ENCODE measurements at regions not wholly inside any gene's neighbourhood (a gene's known extent, or its start where the extent isn't known, plus 50 kb on each side); places are given as distances from the start of the nearest gene placed in this dataset.
"Not testable (repeated sequence)": the region's sequence is repeated elsewhere in the genome, so short reads cannot be mapped to it uniquely, and the experiment has no call there.

DNA sequence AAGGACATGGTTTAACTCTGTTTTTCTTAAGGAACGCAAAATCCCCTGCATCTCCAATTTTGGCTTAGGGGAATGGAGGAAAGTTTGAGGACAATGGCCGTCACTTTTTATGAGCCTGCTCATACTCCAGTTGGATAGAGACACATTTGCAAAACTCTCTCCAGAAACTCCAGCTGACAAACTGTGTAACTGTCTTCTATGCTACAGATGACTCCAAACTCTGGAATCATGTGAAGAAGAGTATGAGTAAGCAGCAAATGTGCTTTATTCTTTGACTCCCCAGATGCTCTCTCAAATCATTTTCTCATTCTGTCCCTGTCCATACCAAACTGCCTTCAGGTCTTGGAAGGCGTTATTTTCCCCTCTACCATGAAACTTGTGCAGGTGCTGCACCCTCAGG, 226.5 kb upstream of the GPR149 start:
- no peak for DNase-seq

DNA sequence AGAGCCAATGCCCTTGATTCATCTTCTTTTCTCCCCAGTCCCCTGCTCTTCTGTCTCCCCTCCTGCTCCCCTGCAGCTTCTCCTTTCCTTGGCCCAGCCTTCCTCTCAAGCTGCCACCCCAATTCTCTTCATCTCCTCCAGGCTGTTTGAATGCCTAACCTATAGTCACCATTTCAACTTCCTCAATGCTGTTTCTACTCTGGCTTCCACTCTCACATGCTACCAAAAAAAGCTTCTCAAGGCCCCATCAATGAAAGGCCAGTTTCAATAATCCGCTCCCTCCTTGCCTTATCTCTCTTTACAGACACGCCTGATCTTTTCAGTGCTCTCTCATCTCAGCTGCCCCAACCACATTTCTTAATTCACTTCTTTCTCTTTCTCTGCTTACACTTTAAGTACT, 212.2 kb upstream of the GPR149 start:
- no peak for DNase-seq

DNA sequence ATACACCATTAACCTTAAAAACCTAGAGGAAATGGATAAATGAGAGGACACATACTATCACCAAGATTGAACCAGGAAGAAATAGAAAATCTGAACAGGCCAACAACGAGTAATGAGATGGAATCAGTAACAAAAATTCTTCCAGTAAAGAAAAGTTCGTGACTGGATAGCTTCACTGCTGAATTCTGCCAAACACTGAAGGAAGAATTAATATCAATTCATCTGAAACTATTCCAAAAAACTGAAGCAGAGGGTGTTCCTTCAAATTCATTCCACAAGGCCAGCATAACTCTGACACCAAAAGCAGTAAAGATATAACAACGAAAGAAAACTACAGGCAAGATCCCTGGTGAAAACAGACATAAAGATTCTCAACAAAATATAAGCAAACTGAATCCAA, 195.8 kb upstream of the GPR149 start:
- DNase-seq = no peak

DNA sequence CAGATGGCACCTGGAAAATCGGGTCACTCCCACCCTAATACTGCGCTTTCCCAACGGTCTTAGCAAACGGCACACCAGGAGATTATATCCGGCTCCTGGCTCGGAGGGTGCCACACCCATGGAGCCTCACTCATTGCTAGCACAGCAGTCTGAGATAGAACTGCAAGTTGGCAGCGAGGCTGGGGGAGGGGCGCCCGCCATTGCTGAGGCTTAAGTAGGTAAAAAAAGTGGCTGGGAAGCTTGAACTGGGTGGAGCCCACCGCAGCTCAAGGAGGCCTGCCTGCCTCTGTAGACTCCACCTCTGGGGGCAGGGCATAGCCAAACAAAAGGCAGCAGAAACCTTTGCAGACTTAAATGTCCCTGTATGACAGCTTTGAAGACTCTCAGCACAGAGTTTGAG, 189.6 kb upstream of the GPR149 start:
- not testable (repeated sequence) for DNase-seq

DNA sequence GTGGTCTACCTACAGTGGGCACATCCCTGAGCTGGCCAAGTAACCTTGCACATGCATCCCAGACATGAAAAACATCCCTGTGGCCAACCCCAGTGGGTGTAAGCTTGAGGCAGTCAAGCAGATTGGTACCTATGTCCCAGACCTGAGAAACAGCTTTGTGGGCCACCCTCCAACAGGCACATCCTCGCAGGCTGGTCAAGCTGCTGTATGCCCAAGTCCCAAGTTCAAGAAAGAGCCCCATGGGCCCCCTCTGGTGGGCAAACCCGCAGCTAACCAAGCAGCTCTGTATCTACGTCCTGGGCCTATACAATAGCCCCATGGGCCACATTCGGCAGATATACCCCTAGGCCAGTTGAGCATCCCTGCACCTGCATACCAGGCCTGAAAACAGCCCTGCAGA, 186.3 kb upstream of the GPR149 start:
- no peak for DNase-seq

DNA sequence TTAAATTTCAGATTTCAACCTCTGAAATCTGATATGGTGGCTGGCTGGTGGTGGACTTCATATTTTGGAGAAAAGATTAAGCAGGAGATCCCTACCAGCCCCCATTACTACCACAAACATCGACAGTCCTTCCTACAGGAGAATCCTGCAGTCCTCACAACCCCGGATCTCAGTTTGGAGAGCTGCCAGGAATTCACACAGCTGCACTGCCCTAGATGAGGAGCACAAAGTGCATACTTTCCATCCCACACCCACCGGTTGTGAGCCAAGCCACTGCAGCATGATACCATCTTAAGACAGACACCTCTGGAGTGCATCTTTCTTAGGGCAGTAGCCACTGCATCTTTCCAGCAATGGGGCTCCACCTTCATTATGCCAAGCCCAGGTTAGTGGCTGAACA, 185.5 kb upstream of the GPR149 start:
- no peak for DNase-seq

DNA sequence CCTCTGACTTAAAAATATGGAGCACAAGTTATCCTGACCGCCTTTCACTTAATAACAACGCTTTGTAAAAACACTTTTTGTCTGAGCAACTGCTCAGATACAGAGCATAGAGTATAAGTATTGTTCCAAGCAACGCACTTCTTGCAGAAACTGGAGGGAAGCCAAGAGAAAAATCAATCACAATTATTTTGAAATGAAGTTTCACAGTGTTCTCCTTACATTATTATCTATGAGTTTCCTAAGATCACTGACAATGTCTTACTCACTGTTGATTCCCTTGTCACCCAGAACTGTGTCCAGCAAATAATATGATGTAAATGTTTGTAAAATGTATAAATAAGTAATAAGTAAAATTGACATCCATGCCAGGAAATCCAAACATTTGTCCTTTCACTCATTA, 184.6 kb upstream of the GPR149 start:
- DNase-seq = no peak

DNA sequence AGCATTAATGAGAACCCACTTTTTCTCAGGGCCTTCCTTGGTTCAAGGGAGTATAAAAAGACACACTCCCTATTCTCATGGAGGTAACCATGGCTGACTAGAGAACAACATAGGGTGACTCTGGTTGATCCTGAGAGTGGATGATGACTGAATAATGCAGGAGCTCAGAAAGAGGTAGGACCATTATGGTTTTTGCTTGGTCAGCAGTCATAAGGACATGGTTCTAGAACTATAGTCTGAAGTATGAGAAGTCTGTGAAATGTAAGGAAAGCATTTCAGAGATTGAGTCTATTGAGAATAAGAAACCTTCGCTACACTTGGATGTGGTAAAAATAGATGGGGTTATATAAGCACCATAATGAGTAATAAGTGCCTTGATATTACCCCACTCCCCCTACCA, 184.1 kb upstream of the GPR149 start:
- DNase-seq = no peak

DNA sequence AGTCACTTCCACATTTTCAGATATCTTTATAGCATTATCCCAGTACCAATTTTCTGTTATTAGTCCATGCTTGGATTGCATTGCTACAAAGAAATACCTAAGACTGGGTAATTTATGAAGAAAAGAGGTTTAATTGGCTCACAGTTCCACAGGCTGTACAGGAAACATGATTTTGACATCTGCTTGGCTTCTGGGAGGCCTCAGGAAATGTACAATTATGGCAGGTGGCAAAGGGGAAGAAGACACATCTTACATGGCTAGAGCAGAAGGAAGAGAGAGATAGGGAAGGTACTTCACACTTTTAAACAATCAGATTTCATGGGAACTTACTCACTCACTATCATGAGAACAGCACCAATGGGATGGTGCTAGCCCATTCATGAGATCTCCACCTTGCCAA, 172.3 kb upstream of the GPR149 start:
- DNase-seq = no peak

DNA sequence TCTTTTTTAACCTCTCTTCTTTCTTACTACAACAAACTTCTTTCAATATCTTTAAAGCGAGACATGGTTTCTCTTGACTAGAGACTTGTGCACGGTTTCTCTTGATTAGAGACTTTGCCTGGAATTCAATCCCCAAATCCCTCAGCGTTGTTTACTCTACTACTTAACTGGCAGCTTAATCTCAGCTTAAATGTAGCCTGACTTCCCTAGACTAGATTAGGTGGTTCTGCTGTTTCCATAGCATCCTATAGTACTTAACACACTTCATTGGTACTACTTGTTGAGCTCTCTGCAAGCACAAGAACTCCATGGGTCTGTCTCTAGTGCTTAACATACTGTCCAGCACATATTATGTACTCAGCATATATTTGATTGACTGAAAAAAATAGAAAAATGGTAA, 168.2 kb upstream of the GPR149 start:
- DNase-seq = no peak

DNA sequence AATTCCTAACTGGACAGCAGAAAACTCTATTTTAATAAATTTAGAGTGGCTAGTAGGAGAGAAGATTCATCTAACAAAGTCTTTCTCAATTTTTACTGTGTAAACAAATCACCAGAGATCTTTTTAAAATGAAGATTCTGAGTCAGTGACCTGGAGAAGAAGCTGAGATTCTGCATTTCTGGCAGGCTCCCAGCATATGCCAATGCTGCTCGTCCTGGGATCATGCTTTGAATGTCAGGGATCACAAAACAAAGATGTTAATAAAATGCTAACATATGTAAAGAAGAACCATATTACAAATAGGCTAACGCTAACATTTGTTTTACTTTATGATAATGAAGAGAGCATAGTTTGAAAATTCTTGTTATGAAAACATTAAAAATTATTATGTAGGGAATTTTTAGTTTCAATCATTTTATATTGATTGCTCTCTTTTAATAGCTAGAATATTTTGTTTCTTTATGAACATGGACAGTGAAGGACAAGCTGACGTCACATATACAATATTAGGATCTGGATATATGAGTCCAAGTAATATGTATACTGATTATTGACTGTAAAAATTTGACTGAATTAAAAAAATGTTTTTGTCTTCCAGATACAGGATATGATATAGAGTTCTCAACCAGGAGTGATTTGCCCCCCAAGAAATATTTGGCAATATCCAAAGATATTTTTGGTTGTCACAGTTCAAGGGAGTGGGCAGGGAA, 160.8 kb upstream of the GPR149 start:
- no peak for DNase-seq

DNA sequence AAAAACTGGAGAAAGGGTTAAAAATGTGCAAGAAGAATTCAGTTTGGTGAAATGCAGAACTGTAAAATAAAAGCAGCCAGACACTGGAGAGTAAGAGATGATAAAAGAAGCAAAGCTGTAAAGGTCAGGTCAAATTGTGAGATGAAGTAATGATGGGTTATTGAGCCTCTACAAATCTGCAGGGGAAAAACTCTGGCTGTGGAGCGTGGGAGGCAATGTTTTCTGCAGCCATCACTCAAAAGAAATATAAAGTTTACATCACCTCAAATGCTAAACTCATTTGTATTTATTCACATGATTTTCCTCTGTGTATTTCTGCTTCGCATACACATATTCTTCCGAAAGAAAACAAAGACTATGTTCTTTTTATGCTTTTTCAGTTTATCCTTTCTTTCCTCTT, 158.8 kb upstream of the GPR149 start:
- DNase-seq = no peak

DNA sequence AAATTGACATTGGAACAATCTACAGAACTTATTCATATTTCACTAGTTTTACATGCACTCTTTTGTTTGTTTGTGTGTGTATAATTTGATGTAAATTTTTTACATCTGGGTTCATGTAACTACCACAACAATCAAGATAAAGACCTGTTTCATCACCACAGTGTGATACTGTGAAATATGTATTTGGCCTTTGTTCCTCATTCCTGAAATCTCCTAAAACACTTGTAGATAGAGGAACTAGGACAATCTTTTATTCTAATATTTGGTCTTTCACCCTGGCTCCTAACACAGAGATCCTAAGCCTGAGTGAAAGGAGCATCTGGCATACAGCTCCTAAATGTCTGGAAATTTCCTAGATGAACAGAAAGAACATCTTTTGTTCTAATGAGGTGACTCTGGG, 155.0 kb upstream of the GPR149 start:
- no peak for DNase-seq

DNA sequence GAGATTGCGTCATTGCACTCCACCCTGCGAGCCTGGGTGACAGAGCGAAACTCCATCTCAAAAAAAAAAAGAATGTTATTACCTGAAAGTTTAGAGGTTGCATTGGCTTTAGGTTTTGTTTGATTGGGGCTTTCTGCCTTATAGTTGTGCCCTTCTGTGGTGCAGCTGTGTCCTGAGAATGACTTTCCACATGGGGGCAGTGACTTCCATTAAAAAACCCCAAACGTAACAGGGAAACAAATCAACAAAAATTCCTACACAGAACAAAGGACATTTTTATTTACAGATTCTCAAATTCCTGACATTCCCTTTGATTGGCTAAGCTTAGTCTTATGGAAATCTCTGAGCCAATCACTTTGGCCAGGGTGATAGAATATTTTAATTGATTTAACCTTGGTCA, 154.1 kb upstream of the GPR149 start:
- no peak for DNase-seq

DNA sequence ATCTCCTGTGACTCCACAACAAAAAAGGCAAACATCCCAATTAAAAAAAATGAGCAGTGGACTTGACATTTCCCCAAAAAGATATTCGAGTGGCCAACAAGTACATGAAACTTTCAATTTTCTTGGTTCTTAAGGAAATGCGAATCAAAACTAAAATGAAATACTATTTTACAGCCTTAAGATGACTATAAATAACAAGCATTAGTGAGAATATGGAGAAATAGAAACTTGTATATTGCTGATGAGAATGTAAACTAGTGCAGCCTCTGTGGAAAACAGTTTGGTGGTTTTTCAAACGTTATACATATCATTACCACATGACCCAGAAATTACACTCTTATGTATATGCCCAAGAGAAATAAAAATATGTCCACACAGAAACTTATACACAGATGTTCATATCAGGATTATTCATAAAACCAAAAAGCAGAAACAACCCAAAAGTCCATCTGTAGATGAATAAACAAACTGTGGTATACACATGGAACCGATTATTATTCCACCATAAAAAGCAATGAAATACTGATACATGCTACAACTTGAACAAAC, 153.2 kb upstream of the GPR149 start:
- DNase-seq = no peak

DNA sequence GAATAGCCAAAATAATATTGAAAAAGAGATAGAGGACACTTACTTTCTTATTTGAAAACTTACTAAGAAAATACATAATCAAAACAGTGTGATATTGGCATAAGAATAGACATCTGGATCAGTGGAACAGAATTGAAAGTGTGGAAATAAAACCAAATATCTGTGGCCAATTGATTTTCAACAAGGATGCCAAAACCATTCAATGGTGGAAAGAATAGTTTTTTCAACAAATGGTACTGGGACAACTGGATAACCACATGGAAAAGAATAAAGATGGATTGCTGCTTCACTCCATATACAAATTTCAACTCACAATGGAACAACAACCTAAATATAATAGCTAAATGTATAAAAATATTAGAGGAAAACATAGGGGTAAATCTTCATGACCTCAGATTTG, 152.5 kb upstream of the GPR149 start:
- DNase-seq = no peak

DNA sequence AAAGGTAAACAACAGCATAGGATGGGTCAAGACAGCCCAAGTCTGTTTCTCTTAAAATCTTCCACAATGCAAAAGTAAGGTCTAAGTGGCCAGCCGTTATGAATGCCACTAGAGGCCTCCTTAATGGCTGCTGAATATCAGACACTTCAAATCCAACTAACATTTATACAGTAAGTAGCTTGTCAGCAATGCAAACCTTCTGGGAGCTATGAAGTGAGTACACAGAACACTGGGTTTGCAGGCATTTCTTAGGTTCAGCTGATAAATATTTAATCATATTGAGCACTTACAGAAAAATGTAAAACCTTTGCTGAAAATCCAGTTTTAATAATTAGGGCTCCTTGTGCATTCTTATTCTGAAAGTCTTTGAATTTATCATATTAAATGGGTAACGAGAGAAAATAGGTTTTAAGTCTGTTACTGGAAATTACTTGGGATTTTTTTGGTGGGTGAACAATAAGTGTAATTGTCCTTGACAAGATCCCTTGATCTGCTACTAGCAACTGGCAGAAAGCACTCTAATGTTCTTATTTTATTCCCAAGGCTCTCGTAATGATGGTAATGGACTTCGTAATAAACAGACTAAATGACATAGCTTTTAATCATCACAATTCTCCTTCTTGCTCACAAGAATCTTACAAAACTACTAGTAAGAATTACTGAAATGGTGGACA, 141.7 kb upstream of the GPR149 start:
- no peak for DNase-seq

DNA sequence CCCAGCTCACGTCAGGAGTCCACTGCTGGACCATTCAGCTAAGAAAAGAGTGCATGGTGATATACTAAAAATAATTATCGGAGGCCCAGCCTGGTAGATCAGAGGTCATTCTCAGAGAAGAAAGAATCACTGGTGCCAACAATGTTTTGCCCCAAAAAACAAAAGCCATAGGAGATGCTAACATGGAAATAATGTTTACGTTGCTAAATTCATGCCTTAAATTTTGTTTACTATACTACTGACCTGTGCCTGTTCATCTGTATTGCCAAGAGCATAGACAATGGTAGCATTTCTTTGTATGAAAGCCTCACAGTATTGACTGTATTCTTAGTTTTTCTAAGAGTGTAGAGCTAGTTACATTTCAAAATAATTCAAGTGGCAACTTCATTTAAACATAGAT, 138.1 kb upstream of the GPR149 start:
- DNase-seq = no peak

DNA sequence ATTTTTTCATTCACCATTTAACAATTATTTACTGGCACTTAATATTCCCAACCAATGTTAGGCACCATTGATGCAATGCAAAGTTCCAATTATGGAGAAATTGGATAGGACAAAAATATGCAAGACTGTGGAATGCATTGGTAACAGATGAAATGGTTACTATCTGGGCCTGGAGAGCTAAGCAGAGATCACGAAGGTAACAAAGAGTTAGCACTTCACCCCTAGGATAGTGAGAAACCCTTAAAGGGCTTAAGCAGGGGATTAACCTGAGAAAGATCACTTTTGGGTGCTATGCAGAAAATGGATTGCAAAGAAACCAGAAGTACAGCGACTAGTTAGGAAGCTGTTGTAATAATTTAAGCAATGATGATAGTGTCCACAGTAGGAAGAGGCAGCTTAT, 129.6 kb upstream of the GPR149 start:
- DNase-seq = no peak

DNA sequence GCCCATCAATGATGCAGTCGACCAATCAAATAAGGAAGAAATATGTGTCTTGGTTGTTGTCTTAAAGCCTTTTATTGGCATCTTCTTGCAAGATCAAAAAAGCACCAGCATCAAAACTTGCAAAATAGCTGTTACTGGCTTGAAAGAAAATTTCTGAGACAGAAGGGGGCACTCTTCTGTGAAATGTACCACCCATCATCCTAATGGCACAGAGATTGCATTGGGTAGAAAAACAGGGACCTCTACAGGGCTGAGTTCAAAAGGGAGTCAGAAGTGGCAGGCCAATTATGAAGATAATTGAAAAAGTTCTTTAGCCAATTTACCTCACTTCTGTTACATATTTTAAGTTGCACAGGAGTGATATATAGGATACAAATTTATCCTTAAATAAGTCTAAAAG, 122.3 kb upstream of the GPR149 start:
- DNase-seq = no peak

DNA sequence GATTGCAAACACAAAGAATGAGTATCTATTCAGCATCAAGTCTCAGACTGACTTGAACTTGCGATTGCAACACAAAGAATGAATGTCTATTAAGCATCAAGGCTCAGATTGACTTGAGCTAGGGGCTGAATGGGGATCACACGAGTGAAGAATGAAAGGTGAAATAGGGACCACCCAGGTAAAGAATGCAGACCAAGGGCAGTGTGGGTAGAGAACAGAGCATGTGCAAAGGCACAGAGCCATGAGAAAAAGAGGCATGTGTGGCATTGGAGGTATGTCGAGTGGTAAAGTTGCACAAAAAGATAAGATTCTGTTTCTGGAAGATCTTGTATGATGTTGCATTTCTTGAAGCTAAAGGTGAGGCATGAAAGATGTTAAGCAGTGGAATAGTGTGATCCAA, 119.4 kb upstream of the GPR149 start:
- no peak for DNase-seq

DNA sequence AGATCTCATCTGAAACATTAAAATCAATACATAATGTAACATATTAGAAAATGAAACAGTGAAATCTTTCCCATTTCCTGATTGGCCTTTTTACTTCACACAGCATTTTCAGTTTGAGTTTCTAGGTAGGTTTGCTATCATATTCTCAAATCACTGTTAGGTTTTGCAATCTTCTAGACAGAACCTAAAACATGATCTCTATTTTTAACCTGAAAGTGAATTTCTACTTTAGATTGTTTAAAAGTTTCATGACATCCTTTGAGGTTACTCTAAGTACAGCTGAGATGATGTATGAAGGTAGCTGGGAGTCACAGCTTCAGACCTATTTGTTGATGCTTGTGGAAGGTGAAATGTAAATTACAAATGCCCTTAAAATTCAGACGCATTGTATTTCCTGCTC, 118.4 kb upstream of the GPR149 start:
- DNase-seq = no peak

DNA sequence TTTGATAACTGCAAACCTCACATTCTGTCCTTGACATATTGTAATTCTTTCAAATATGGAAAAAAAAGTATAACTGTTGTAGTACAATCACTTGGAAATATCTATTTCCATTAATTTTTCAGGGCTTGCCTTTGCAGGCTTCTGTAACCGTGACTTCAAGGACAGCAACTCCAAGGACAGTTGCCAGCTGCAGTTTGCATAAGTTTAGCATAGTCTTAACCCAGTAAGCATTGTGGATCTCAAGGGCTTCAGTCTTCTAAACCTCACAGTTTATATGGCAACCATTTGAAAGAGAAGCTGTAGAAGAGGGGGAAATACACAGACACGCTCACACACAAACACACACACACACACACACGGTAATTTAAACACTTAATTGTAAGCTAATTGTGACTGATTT, 112.8 kb upstream of the GPR149 start:
- DNase-seq = no peak

DNA sequence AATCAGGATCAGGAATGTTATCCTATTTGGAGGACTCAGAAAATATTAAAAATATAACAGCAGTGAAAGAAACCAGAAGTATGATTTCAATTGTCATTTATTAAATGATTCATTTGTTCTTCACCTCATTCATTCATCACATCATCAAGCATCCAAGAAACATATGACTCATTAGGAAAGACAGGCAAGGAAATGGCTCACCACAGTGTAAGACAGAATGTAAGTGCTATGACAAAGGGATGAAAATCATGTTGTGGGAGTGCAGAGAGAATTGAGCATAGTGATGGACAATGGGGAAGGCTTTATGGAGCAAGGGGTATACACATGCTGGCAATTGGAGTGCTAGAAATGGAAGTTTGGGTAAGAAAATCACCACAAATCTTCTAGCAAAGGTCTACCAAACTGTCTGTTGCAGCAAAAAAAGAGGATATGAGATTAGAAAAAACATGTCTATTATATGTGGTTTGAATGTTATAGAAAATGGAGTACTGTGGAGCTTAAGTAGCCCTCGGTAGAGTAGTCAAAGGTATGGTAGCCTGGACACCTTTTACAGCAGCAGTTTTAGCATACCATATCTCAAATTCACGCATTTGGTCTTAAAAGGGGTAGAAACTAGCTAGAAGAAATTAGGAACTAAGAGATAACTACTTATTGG, 111.1 kb upstream of the GPR149 start:
- no peak for DNase-seq
